Neural cell (in vitro differentiated cells): ENCODE measurements at regions not wholly inside any gene's neighbourhood (a gene's known extent, or its start where the extent isn't known, plus 50 kb on each side); places are given as distances from the start of the nearest gene placed in this dataset.

ENCODE experiments used
- H2AFZ ChIP-seq: fragments of 200-600, 300-800 bp; sonication (generic), shearing (Covaris generic); 2 replicates; pipeline ENCODE4 v1.6.0; 2014; ENCODE audit warnings: low read depth, mild to moderate bottlenecking, antibody characterized with exemption, low read length, moderate library complexity
- H3F3A ChIP-seq: fragments of 200-600 bp; shearing (Covaris generic); 2 replicates; pipeline ENCODE4 v1.6.1; 2016; ENCODE audit warnings: mild to moderate bottlenecking, moderate library complexity, mixed read lengths, antibody characterized with exemption, low read length; ENCODE audit not compliant: insufficient read depth, poor library complexity, severe bottlenecking
- H3K27ac ChIP-seq: fragments of 200-600, 300-800 bp; sonication (generic), shearing (Covaris generic); 2 replicates; pipeline ENCODE4 v1.5.1; 2014; ENCODE audit warnings: mild to moderate bottlenecking, low read length, moderate library complexity
- H3K27me3 ChIP-seq: fragments of 300-800, 200-600 bp; sonication (generic), shearing (Covaris generic); 2 replicates; pipeline ENCODE4 v1.6.0; 2014; ENCODE audit warnings: mild to moderate bottlenecking, low read depth, low read length, moderate library complexity; ENCODE audit not compliant: insufficient read depth
- H3K36me3 ChIP-seq: fragments of 300-800, 200-600 bp; sonication (generic), shearing (Covaris generic); 2 replicates; pipeline ENCODE4 v1.5.1; 2014; ENCODE audit warnings: mild to moderate bottlenecking, antibody characterized with exemption, low read length, moderate library complexity; ENCODE audit not compliant: insufficient read depth
- H3K4me2 ChIP-seq: fragments of 300-800, 200-600 bp; sonication (generic), shearing (Covaris generic); 2 replicates; pipeline ENCODE4 v1.6.0; 2014; ENCODE audit warnings: mild to moderate bottlenecking, low read length
- H3K4me3 ChIP-seq: fragments of 300-800, 200-600 bp; sonication (generic), shearing (Covaris generic); 2 replicates; pipeline ENCODE4 v1.5.1; 2014; ENCODE audit warnings: mild to moderate bottlenecking, low read length, moderate library complexity
- H3K79me2 ChIP-seq: fragments of 200-600 bp; shearing (Covaris generic); replicated peaks from 2 replicates; pipeline ENCODE4 v1.6.0; 2014; ENCODE audit warnings: mild to moderate bottlenecking, low read length, moderate library complexity; ENCODE audit not compliant: insufficient read depth
- H3K9ac ChIP-seq: fragments of 300-800, 200-600 bp; sonication (generic), shearing (Covaris generic); 2 replicates; pipeline ENCODE4 v1.6.1; 2016; ENCODE audit warnings: mild to moderate bottlenecking, low read length, mixed read lengths
- H3K9me2 ChIP-seq: fragments of 200-600 bp; shearing (Covaris generic); 2 replicates; pipeline ENCODE4 v1.6.1; 2016; ENCODE audit warnings: mild to moderate bottlenecking, low read length, mixed read lengths; ENCODE audit not compliant: insufficient read depth
- H3K9me3 ChIP-seq: fragments of 200-600, 300-800 bp; sonication (generic), shearing (Covaris generic); 2 replicates; pipeline ENCODE4 v1.6.1; 2016; ENCODE audit warnings: mild to moderate bottlenecking, mixed run types, low read length, moderate library complexity, mixed read lengths
- H4K20me1 ChIP-seq: fragments of 200-600 bp; shearing (Covaris generic); 2 replicates; pipeline ENCODE4 v1.6.1; 2016; ENCODE audit warnings: mild to moderate bottlenecking, mixed run types; ENCODE audit not compliant: insufficient read depth
- CTCF ChIP-seq: fragments of 450-650 bp; IDR thresholded peaks from 2 replicates; pipeline ENCODE4 v1.5.1; 2014; ENCODE audit warnings: antibody characterized with exemption, mild to moderate bottlenecking, moderate library complexity; ENCODE audit not compliant: poor library complexity, severe bottlenecking
- EP300 ChIP-seq: fragments of 450-650 bp; conservative IDR thresholded peaks from 2 replicates; pipeline ENCODE4 v1.6.1; 2014; ENCODE audit warnings: antibody characterized with exemption, mild to moderate bottlenecking, moderate library complexity; ENCODE audit not compliant: poor library complexity, severe bottlenecking
- EZH2 ChIP-seq: fragments of 200-600, 300-800 bp; shearing (Covaris generic), sonication (generic); IDR thresholded peaks from 2 replicates; pipeline ENCODE4 v1.6.1; 2014; ENCODE audit warnings: antibody characterized with exemption, low read length, borderline replicate concordance, mild to moderate bottlenecking; ENCODE audit not compliant: insufficient read depth, poor library complexity, severe bottlenecking
- MXI1 ChIP-seq: fragments of 450-650 bp; conservative IDR thresholded peaks from 2 replicates; pipeline ENCODE4 v1.6.1; 2014; ENCODE audit warnings: antibody characterized with exemption, mild to moderate bottlenecking; ENCODE audit not compliant: poor library complexity, severe bottlenecking
- POLR2AphosphoS5 ChIP-seq: IDR thresholded peaks from 2 replicates; pipeline ENCODE4 v1.6.1; 2012
- RAD21 ChIP-seq: fragments of 450-650 bp; conservative IDR thresholded peaks from 2 replicates; pipeline ENCODE4 v1.6.1; 2014; ENCODE audit warnings: antibody characterized with exemption, mild to moderate bottlenecking, moderate library complexity
- REST ChIP-seq: IDR thresholded peaks from 2 replicates; pipeline ENCODE4 v1.6.1; 2012; ENCODE audit warnings: borderline replicate concordance
- SMC3 ChIP-seq: fragments of 450-650 bp; conservative IDR thresholded peaks from 2 replicates; pipeline ENCODE4 v1.6.1; 2014; ENCODE audit warnings: antibody characterized with exemption, mild to moderate bottlenecking, moderate library complexity; ENCODE audit not compliant: poor library complexity
- TAF1 ChIP-seq: IDR thresholded peaks from 2 replicates; pipeline ENCODE4 v1.6.1; 2012; ENCODE audit warnings: low read depth

DNA sequence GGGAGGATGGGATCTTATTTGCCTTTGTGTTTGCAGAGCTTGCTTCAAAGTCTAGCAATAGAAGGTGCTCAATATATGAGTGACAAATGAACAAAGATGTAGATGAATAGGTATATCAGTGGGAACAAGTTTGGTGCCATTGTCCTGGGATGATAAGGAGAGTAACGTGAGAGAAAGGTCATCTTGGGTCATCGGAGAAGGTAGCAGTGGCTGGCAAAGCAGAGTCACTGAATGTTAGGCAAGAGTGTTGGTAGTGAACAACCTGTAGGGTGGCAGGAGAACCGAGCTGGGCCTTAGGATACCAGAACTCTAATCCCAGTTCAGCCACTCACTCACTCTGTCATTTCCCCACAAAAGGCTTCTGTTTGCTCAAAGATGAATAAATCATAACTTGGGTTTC lies 87.2 kb downstream of the CCDC71L start:
- Histone ChIP-seq H4K20me1 (no peaks in the 10 kb centered on the region), H3K9me3 (no peaks in the 10 kb centered on the region), H3F3A (no peaks in the 10 kb centered on the region), H3K4me2 (no peak overlapping the region), H3K79me2 (no peaks in the 10 kb centered on the region), H3K27ac (no peak overlapping the region), H3K27me3 (no peaks in the 10 kb centered on the region), H3K9me2 (no peaks in the 10 kb centered on the region), H3K36me3 (no peaks in the 10 kb centered on the region), H3K9ac (no peak overlapping the region), H2AFZ (no peak overlapping the region), H3K4me3 (no peak overlapping the region)
- no peak for TF ChIP-seq REST
- TF ChIP-seq MXI1, result no peak
- TF ChIP-seq CTCF, result no peak
- no peak for TF ChIP-seq EZH2
- TF ChIP-seq EP300, result no peak
- TF ChIP-seq TAF1, result no peak
- no peak for TF ChIP-seq RAD21
- no peak for TF ChIP-seq SMC3
- no peak for TF ChIP-seq POLR2AphosphoS5

DNA sequence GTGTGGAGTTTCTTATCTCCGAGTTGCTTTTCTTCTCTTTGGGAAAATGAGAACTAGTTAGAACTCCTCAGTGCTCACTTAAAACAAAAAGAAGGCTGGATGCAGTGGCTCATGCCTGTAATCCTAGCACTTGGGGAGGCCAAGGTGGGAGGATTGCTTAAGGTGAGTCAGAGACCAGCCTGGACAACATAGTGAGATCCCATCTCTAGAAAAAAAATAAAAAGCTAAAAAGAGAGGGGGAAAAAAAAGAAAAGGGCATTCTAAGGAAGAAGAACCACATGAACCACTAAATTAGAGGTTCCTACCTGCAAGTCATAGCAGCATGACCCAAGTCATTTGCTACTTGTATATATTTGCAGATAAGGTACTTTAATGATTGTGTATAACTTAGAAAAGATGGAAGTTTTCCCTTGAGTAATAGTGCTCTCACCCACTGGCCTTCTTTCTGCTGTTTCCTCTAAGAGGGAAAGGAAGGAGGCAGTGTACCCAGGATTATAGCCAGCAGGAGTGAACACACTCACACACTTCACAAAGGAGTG lies 87.8 kb downstream of the CCDC71L start:
- TF ChIP-seq CTCF (no peak), MXI1 (no peak), POLR2AphosphoS5 (no peak), EP300 (no peak), SMC3 (no peak), REST (no peak), EZH2 (no peak), RAD21 (no peak), TAF1 (no peak)
- Histone ChIP-seq H3K4me2 (no peak overlapping the region), H3K4me3 (no peak overlapping the region), H3K27me3 (no peaks in the 10 kb centered on the region), H3K9ac (no peak overlapping the region), H3K79me2 (no peaks in the 10 kb centered on the region), H2AFZ (no peak overlapping the region), H3K9me3 (no peaks in the 10 kb centered on the region), H4K20me1 (no peaks in the 10 kb centered on the region), H3K9me2 (no peaks in the 10 kb centered on the region), H3K27ac (no peak overlapping the region), H3K36me3 (no peaks in the 10 kb centered on the region), H3F3A (no peaks in the 10 kb centered on the region)
